Activated CD8-positive, alpha-beta T cell treated with anti-CD3 and anti-CD28 coated beads for 36 hours (primary cell): ENCODE measurements at regions not wholly inside any gene's neighbourhood (a gene's known extent, or its start where the extent isn't known, plus 50 kb on each side); places are given as distances from the start of the nearest gene placed in this dataset.

Experiments
- ATAC-seq: fragments of 200-7000 bp; cut with Tn5 transposase; one replicate; pipeline ENCODE4 v1.10.0; 2021; ENCODE audit warnings: mild to moderate bottlenecking, moderate library complexity
- CTCF ChIA-PET: fragments of 350-600 bp; sonication (Branson Sonifier 250); formaldehyde crosslinking; loops from one replicate; lab custom pipeline; 2021; ENCODE audit warnings: antibody characterized with exemption; lab: Charles Lee
- POLR2A ChIA-PET: fragments of 350-600 bp; sonication (Branson Sonifier 250); formaldehyde crosslinking; loops from one replicate; lab custom pipeline; 2021; ENCODE audit warnings: antibody characterized with exemption; lab: Charles Lee
- DNase-seq: peaks from one replicate; pipeline ENCODE4 v3.0.0-alpha.2; 2020
- H3K27ac Mint-ChIP-seq: one replicate; pipeline ENCODE4 v1.8.0; 2021; ENCODE audit warnings: mild to moderate bottlenecking, mixed read lengths
- H3K27me3 Mint-ChIP-seq: one replicate; pipeline ENCODE4 v1.8.0; 2021; ENCODE audit warnings: mixed read lengths
- H3K36me3 Mint-ChIP-seq: one replicate; pipeline ENCODE4 v1.8.0; 2021; ENCODE audit warnings: low read depth, mixed read lengths
- H3K4me1 Mint-ChIP-seq: one replicate; pipeline ENCODE4 v1.8.0; 2021; ENCODE audit warnings: low read depth, mixed read lengths
- H3K4me3 Mint-ChIP-seq: one replicate; pipeline ENCODE4 v1.8.0; 2021; ENCODE audit warnings: mild to moderate bottlenecking, moderate library complexity, mixed read lengths
- H3K9me3 Mint-ChIP-seq: one replicate; pipeline ENCODE4 v1.8.0; 2021; ENCODE audit warnings: mixed read lengths
- CTCF ChIP-seq: fragments of 200-600 bp; IDR thresholded peaks from one replicate; pipeline ENCODE4 v1.8.0; 2022; ENCODE audit warnings: antibody characterized with exemption, mild to moderate bottlenecking
- intact Hi-C: fragments of 100-400 bp; cut with micrococcal nuclease; formaldehyde crosslinking; loops from one replicate; pipeline ENCODE4 v1.10.0; 2022

GRCh38 chr1:106554294-106554693, 502.2 kb upstream of the PRMT6 start:
- H3K9me3 Mint-ChIP-seq = peaks cover 9% of the 10 kb centered on the region
- DNase-seq (no peak), ATAC-seq (no peak)
- no peak overlapping the region for H3K4me3 Mint-ChIP-seq
- ChIA-PET POLR2A (no interaction called here), CTCF (no interaction called here)
- no peak for TF ChIP-seq CTCF
- no peaks in the 10 kb centered on the region for H3K27me3 Mint-ChIP-seq
- H3K27ac Mint-ChIP-seq = no peak overlapping the region
- no peaks in the 10 kb centered on the region for H3K36me3 Mint-ChIP-seq
- intact Hi-C loops = no loop called here
- H3K4me1 Mint-ChIP-seq = no peaks in the 10 kb centered on the region

GRCh38 chr1:106555571-106555970, 500.9 kb upstream of the PRMT6 start:
- H3K4me1 Mint-ChIP-seq = no peaks in the 10 kb centered on the region
- peaks cover 14% of the 10 kb centered on the region for H3K9me3 Mint-ChIP-seq
- TF ChIP-seq CTCF = no peak
- H3K27ac Mint-ChIP-seq = no peak overlapping the region
- H3K36me3 Mint-ChIP-seq = no peaks in the 10 kb centered on the region
- intact Hi-C loops = no loop called here
- no peak for ATAC-seq
- ChIA-PET POLR2A (no interaction called here), CTCF (no interaction called here)
- no peak overlapping the region for H3K4me3 Mint-ChIP-seq
- no peak for DNase-seq
- H3K27me3 Mint-ChIP-seq = no peaks in the 10 kb centered on the region

- intact Hi-C loops = no loop called here
- DNase-seq = no peak
- ATAC-seq = no peak
- no peaks in the 10 kb centered on the region for H3K4me1 Mint-ChIP-seq
- no peak overlapping the region for H3K4me3 Mint-ChIP-seq
- TF ChIP-seq CTCF = no peak
- no peaks in the 10 kb centered on the region for H3K27me3 Mint-ChIP-seq
- H3K9me3 Mint-ChIP-seq = peaks cover 7% of the 10 kb centered on the region
- CTCF ChIA-PET = no interaction called here
- H3K36me3 Mint-ChIP-seq = no peaks in the 10 kb centered on the region
- POLR2A ChIA-PET = no interaction called here
- no peak overlapping the region for H3K27ac Mint-ChIP-seq
These were observed 492.3 kb upstream of the PRMT6 start for GRCh38 chr1:106564192-106564591.

- Mint-ChIP-seq H3K4me3 (no peak overlapping the region), H3K27me3 (no peaks in the 10 kb centered on the region), H3K9me3 (peaks cover 8% of the 10 kb centered on the region), H3K27ac (no peak overlapping the region), H3K36me3 (no peaks in the 10 kb centered on the region), H3K4me1 (no peaks in the 10 kb centered on the region)
- intact Hi-C loops = no loop called here
- no peak for TF ChIP-seq CTCF
- ChIA-PET CTCF (no interaction called here), POLR2A (no interaction called here)
- no peak for DNase-seq
- ATAC-seq = no peak
These were observed 488.1 kb upstream of the PRMT6 start for GRCh38 chr1:106568201-106568974.

GRCh38 chr1:106571109-106571508, 485.4 kb upstream of the PRMT6 start:
- Mint-ChIP-seq H3K36me3 (no peaks in the 10 kb centered on the region), H3K27me3 (no peaks in the 10 kb centered on the region), H3K4me3 (no peak overlapping the region), H3K27ac (no peak overlapping the region), H3K4me1 (no peaks in the 10 kb centered on the region), H3K9me3 (peaks cover 8% of the 10 kb centered on the region)
- no peak for DNase-seq
- ChIA-PET POLR2A (no interaction called here), CTCF (no interaction called here)
- TF ChIP-seq CTCF = no peak
- no peak for ATAC-seq
- intact Hi-C loops = no loop called here
